WERI-Rb-1 (cell line): ENCODE measurements at regions not wholly inside any gene's neighbourhood (a gene's known extent, or its start where the extent isn't known, plus 50 kb on each side); places are given as distances from the start of the nearest gene placed in this dataset.
"Not testable (repeated sequence)": the region's sequence is repeated elsewhere in the genome, so short reads cannot be mapped to it uniquely, and the experiment has no call there.

Experiments
- DNase-seq: peaks from one replicate; pipeline ENCODE4 v3.0.0-alpha.2; 2020
- H3K27ac ChIP-seq: fragments of 250-450 bp; sonication (Bioruptor Pico); 2 replicates; pipeline ENCODE4 v1.5.1; 2020; ENCODE audit warnings: mild to moderate bottlenecking, moderate library complexity
- H3K27me3 ChIP-seq: fragments of 250-450 bp; sonication (Bioruptor Pico); 2 replicates; pipeline ENCODE4 v1.5.1; 2021; ENCODE audit warnings: mild to moderate bottlenecking, low read depth, moderate library complexity; ENCODE audit not compliant: insufficient read depth, severe bottlenecking
- H3K36me3 ChIP-seq: fragments of 250-450 bp; sonication (Bioruptor Pico); 2 replicates; pipeline ENCODE4 v1.5.1; 2020; ENCODE audit warnings: mild to moderate bottlenecking, moderate library complexity
- H3K4me3 ChIP-seq: 2 replicates; pipeline ENCODE4 v1.5.1; 2011; ENCODE audit warnings: low read depth, mild to moderate bottlenecking, control low read depth, low read length
- H3K9me3 ChIP-seq: fragments of 250-450 bp; sonication (Bioruptor Pico); 2 replicates; pipeline ENCODE4 v1.5.1; 2021; ENCODE audit warnings: mild to moderate bottlenecking, moderate library complexity; ENCODE audit not compliant: severe bottlenecking
- TF ChIP-seq, protein P1 (sequence below): IDR thresholded peaks from 2 replicates; pipeline ENCODE4 v1.5.1; 2011; ENCODE audit warnings: low read depth, mild to moderate bottlenecking, control low read depth, inconsistent platforms, low read length

DNA sequence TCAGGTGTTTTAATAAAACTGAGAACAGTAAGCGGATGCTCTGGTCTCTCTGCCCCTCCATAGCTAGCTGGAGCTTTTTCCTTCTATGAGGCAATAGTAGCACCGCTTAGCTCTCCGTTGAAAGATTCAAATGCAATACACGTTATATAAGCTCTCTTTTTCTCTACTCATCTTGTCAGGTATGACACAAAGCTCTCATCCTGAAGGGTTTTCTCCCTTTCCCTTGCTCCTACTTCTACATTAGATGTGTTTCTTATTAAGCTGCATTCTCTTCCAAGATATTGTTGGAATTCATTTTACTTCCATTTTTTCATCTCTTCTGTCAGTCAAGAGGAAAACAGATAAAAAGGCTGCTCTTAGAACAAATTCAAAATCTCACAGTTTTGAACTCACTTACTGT is 434.6 kb upstream of the DDX18 start:
- TF ChIP-seq, protein P1, sequence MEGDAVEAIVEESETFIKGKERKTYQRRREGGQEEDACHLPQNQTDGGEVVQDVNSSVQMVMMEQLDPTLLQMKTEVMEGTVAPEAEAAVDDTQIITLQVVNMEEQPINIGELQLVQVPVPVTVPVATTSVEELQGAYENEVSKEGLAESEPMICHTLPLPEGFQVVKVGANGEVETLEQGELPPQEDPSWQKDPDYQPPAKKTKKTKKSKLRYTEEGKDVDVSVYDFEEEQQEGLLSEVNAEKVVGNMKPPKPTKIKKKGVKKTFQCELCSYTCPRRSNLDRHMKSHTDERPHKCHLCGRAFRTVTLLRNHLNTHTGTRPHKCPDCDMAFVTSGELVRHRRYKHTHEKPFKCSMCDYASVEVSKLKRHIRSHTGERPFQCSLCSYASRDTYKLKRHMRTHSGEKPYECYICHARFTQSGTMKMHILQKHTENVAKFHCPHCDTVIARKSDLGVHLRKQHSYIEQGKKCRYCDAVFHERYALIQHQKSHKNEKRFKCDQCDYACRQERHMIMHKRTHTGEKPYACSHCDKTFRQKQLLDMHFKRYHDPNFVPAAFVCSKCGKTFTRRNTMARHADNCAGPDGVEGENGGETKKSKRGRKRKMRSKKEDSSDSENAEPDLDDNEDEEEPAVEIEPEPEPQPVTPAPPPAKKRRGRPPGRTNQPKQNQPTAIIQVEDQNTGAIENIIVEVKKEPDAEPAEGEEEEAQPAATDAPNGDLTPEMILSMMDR, result no peak
- Histone ChIP-seq H3K27ac (no peak overlapping the region), H3K27me3 (peaks cover 39% of the 10 kb centered on the region), H3K4me3 (no peak overlapping the region), H3K36me3 (no peaks in the 10 kb centered on the region), H3K9me3 (no peaks in the 10 kb centered on the region)
- DNase-seq, result no peak

DNA sequence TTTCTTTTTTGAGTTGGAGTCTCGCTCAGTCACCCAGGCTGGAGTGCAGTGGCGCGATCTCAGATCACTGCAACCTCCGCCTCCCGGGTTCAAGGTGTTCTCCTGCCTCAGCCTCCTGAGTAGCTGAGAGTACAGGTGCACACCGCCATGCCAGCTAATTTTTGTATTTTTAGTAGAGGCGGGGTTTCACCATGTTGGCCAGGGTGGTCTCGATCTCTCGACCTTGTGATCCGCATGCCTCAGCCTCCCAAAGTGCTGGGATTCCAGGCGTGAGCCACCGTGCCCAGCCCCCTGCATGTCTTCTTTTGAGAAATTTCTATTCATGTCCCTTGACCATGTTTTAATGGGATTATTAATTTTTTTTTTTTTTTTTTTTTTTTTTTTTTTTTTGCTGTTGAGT is 430.5 kb upstream of the DDX18 start:
- H3K27me3 ChIP-seq, result peaks cover 52% of the 10 kb centered on the region
- not testable (repeated sequence) for H3K9me3 ChIP-seq, H3K27ac ChIP-seq, DNase-seq, H3K36me3 ChIP-seq, H3K4me3 ChIP-seq

DNA sequence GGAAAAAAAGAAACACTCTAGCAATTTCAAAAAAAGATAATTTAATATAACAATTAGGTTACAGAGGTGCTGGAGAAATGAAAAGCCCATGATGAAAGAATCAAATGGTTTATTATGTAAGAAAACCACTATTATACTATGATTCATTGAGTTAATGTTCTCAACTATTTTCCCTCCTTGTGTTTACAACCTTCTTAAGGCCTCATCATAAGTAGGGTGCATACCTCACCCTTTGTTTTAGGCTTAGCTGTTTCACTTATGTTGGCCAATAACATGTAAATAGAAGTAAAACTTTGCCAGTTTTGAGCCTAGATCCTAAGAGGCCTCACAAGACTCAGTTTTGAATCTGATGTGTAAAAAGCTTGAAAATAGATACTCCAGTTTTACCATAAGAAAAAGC is 418.3 kb upstream of the DDX18 start:
- no peaks in the 10 kb centered on the region for H3K9me3 ChIP-seq
- peaks cover 48% of the 10 kb centered on the region for H3K27me3 ChIP-seq
- H3K4me3 ChIP-seq, result no peak overlapping the region
- TF ChIP-seq, protein P1, result no peak
- DNase-seq, result no peak
- no peaks in the 10 kb centered on the region for H3K36me3 ChIP-seq
- H3K27ac ChIP-seq, result no peak overlapping the region

DNA sequence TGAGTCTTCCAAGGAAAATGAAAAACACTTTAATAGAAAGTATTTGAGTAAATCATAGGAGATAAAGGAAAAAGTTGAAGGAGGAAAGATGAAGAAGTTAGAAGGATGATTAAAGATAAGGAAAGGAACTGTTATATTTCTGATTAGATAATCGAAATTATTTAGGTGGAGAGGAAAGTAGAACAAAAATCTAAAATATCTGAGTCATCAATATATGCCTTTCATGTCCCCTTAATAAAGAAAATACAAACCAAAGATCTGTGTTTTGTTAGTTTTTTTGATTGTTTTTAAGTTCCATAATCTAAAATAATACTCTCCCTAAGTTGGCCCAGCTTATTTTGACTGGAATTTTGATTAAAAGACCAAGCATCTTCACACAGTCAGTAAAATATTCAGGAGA is 412.9 kb upstream of the DDX18 start:
- DNase-seq, result no peak
- TF ChIP-seq, protein P1, result no peak
- no peak overlapping the region for H3K4me3 ChIP-seq
- H3K27me3 ChIP-seq, result peaks cover 65% of the 10 kb centered on the region
- H3K9me3 ChIP-seq, result no peaks in the 10 kb centered on the region
- no peak overlapping the region for H3K27ac ChIP-seq
- no peaks in the 10 kb centered on the region for H3K36me3 ChIP-seq

DNA sequence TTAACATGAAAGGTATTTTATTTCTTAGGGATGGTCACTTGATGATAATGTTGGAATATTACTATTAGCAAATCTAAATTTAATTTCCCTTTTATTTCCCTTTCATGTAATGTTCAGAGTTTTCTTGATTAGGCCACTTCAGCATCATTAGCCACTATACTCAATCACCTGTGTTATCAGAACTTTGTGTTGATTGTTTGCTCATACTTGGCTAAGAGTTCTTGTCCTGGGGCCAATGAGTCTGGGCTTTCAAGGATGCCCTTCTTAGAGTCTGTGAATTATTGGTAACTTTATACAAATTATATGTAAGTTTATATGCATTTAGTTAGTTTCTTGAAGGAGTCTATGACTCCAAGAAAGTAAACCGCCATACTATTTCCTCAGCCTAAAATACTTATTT is 408.0 kb upstream of the DDX18 start:
- no peak overlapping the region for H3K4me3 ChIP-seq
- H3K9me3 ChIP-seq, result no peaks in the 10 kb centered on the region
- H3K27ac ChIP-seq, result no peak overlapping the region
- no peaks in the 10 kb centered on the region for H3K36me3 ChIP-seq
- DNase-seq, result no peak
- TF ChIP-seq, protein P1, result no peak
- H3K27me3 ChIP-seq, result peaks cover 65% of the 10 kb centered on the region

DNA sequence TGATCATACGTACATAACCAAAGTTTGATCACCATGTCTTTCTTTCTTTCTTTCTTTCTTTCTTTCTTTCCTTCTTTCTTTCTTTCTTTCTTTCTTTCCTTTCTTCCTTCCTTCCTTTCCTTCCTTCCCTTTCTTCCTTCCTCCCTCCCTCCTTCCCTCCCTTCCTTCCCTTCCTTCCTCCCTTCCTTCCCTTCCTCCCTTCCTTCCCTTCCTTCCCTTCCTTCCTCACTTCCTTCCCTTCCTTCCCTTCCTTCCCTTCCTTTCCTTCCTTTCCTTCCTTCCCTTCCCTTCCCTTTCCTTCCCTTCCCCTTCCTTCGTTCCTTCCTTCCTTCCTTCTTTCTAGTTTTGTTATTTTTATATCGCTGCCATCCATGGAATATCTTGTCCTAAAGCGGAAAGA is 406.7 kb upstream of the DDX18 start:
- Histone ChIP-seq H3K9me3 (no peaks in the 10 kb centered on the region), H3K4me3 (no peak overlapping the region), H3K27me3 (peaks cover 65% of the 10 kb centered on the region), H3K36me3 (no peaks in the 10 kb centered on the region), H3K27ac (no peak overlapping the region)
- TF ChIP-seq, protein P1, result no peak
- DNase-seq, result no peak
